ENCODE measurements at regions not wholly inside any gene's neighbourhood (a gene's known extent, or its start where the extent isn't known, plus 50 kb on each side); places are given as distances from the start of the nearest gene placed in this dataset.

- DNase-seq (ENCODE audit: low read depth), result no peak
Observed at GRCh38 chr14:101481557-101481956, 79.7 kb upstream of the DIO3 start.

- no peak for DNase-seq (ENCODE audit: low read depth)
Observed at GRCh38 chr14:101482066-101482465, 79.2 kb upstream of the DIO3 start.

GRCh38 chr14:101483829-101484228 is 77.5 kb upstream of the DIO3 start:
- DNase-seq (ENCODE audit: low read depth), result no peak

GRCh38 chr14:101489092-101489760 is 72.1 kb upstream of the DIO3 start:
- DNase-seq (ENCODE audit: low read depth), result no peak

- DNase-seq (ENCODE audit: low read depth), result no peak
Observed at GRCh38 chr14:101490771-101491170, 70.5 kb upstream of the DIO3 start.

GRCh38 chr14:101491841-101492240 is 69.5 kb upstream of the DIO3 start:
- DNase-seq (ENCODE audit: low read depth), result no peak

- no peak for DNase-seq (ENCODE audit: low read depth)
Observed at GRCh38 chr14:101492716-101493115, 68.6 kb upstream of the DIO3 start.

GRCh38 chr14:101494826-101495225 is 66.5 kb upstream of the DIO3 start:
- no peak for DNase-seq (ENCODE audit: low read depth)

- no peak for DNase-seq (ENCODE audit: low read depth)
Observed at GRCh38 chr14:101495284-101495683, 66.0 kb upstream of the DIO3 start.

- DNase-seq (ENCODE audit: low read depth), result no peak
Observed at GRCh38 chr14:101495827-101496775, 65.2 kb upstream of the DIO3 start.

GRCh38 chr14:101496776-101497683 is 64.3 kb upstream of the DIO3 start:
- DNase-seq (ENCODE audit: low read depth), result no peak

- no peak for DNase-seq (ENCODE audit: low read depth)
Observed at GRCh38 chr14:101497684-101498525, 63.4 kb upstream of the DIO3 start.

- DNase-seq (ENCODE audit: low read depth), result no peak
Observed at GRCh38 chr14:101498526-101498860, 62.8 kb upstream of the DIO3 start.

- DNase-seq (ENCODE audit: low read depth), result no peak
Observed at GRCh38 chr14:101499080-101499479, 62.2 kb upstream of the DIO3 start.

- DNase-seq (ENCODE audit: low read depth), result no peak
Observed at GRCh38 chr14:101499513-101499912, 61.8 kb upstream of the DIO3 start.

- no peak for DNase-seq (ENCODE audit: low read depth)
Observed at GRCh38 chr14:101500061-101500460, 61.2 kb upstream of the DIO3 start.

- DNase-seq (ENCODE audit: low read depth), result no peak
Observed at GRCh38 chr14:101500681-101501080, 60.6 kb upstream of the DIO3 start.

- no peak for DNase-seq (ENCODE audit: low read depth)
Observed at GRCh38 chr14:101501341-101501740, 60.0 kb upstream of the DIO3 start.

- DNase-seq (ENCODE audit: low read depth), result no peak
Observed at GRCh38 chr14:101501858-101502615, 59.3 kb upstream of the DIO3 start.

- DNase-seq (ENCODE audit: low read depth), result no peak
Observed at GRCh38 chr14:101502761-101503392, 58.4 kb upstream of the DIO3 start.
